HL-60 (cell line): ENCODE measurements at regions not wholly inside any gene's neighbourhood (a gene's known extent, or its start where the extent isn't known, plus 50 kb on each side); places are given as distances from the start of the nearest gene placed in this dataset.

ENCODE experiments used
- DNase-seq, 2 experiments: peaks; one replicate each; pipeline ENCODE4 v3.0.0-alpha.2; 2010 to 2020; ENCODE audit warnings: low read depth in 1 of 2, low spot score in 1 of 2
- H3K27ac ChIP-seq: fragments of 250-450 bp; sonication (Bioruptor Pico); replicated peaks from 2 replicates; pipeline ENCODE4 v1.5.1; 2020; ENCODE audit warnings: mild to moderate bottlenecking, moderate library complexity
- H3K27me3 ChIP-seq: fragments of 250-450 bp; sonication (Bioruptor Pico); 2 replicates; pipeline ENCODE4 v1.5.1; 2021; ENCODE audit warnings: mild to moderate bottlenecking, moderate library complexity; ENCODE audit not compliant: insufficient read depth, poor library complexity, severe bottlenecking
- H3K4me3 ChIP-seq: replicated peaks from 2 replicates; pipeline ENCODE4 v1.5.1; 2011; ENCODE audit warnings: mild to moderate bottlenecking, control low read depth, low read length; ENCODE audit not compliant: insufficient read depth
- GABPA ChIP-seq: IDR thresholded peaks from 2 replicates; pipeline ENCODE4 v1.6.1; 2012; ENCODE audit warnings: low read depth
- POLR2AphosphoS5 ChIP-seq: IDR thresholded peaks from 2 replicates; pipeline ENCODE4 v1.6.1; 2012; ENCODE audit warnings: low read depth
- SPI1 ChIP-seq: IDR thresholded peaks from 2 replicates; pipeline ENCODE4 v1.6.1; 2012; ENCODE audit warnings: low read depth, mild to moderate bottlenecking, borderline replicate concordance
- TF ChIP-seq, protein P1 (sequence below): IDR thresholded peaks from 2 replicates; pipeline ENCODE4 v1.6.1; 2012; ENCODE audit warnings: low read depth; ENCODE audit not compliant: insufficient replicate concordance
- TF ChIP-seq, protein P2 (sequence below): IDR thresholded peaks from one replicate; pipeline ENCODE4 v1.5.1; 2011; ENCODE audit warnings: low read length, control low read depth, inconsistent platforms; ENCODE audit not compliant: insufficient read depth

DNA sequence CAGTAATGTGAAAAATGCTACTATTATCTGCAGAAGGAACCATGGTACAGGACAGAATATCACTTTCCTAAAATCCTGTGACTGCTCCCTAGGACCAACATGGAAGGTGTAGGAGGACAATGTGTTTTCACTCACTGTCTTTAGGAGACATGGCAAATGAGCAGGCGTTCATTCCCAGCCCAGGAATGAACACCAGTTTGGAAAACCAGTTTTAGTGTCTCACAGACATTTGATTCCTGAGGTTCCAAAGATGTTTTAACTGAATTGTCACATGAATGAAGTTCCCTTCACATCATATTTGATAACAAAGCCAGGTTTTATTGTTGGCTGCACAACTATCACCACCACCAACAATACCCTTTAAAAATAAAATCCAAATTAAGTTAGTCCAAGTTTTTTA, 178.2 kb downstream of the ENC1 start:
- H3K27ac ChIP-seq: no peak overlapping the region
- TF ChIP-seq, protein P1, sequence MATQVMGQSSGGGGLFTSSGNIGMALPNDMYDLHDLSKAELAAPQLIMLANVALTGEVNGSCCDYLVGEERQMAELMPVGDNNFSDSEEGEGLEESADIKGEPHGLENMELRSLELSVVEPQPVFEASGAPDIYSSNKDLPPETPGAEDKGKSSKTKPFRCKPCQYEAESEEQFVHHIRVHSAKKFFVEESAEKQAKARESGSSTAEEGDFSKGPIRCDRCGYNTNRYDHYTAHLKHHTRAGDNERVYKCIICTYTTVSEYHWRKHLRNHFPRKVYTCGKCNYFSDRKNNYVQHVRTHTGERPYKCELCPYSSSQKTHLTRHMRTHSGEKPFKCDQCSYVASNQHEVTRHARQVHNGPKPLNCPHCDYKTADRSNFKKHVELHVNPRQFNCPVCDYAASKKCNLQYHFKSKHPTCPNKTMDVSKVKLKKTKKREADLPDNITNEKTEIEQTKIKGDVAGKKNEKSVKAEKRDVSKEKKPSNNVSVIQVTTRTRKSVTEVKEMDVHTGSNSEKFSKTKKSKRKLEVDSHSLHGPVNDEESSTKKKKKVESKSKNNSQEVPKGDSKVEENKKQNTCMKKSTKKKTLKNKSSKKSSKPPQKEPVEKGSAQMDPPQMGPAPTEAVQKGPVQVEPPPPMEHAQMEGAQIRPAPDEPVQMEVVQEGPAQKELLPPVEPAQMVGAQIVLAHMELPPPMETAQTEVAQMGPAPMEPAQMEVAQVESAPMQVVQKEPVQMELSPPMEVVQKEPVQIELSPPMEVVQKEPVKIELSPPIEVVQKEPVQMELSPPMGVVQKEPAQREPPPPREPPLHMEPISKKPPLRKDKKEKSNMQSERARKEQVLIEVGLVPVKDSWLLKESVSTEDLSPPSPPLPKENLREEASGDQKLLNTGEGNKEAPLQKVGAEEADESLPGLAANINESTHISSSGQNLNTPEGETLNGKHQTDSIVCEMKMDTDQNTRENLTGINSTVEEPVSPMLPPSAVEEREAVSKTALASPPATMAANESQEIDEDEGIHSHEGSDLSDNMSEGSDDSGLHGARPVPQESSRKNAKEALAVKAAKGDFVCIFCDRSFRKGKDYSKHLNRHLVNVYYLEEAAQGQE: no peak
- no peak for TF ChIP-seq GABPA
- TF ChIP-seq, protein P2, sequence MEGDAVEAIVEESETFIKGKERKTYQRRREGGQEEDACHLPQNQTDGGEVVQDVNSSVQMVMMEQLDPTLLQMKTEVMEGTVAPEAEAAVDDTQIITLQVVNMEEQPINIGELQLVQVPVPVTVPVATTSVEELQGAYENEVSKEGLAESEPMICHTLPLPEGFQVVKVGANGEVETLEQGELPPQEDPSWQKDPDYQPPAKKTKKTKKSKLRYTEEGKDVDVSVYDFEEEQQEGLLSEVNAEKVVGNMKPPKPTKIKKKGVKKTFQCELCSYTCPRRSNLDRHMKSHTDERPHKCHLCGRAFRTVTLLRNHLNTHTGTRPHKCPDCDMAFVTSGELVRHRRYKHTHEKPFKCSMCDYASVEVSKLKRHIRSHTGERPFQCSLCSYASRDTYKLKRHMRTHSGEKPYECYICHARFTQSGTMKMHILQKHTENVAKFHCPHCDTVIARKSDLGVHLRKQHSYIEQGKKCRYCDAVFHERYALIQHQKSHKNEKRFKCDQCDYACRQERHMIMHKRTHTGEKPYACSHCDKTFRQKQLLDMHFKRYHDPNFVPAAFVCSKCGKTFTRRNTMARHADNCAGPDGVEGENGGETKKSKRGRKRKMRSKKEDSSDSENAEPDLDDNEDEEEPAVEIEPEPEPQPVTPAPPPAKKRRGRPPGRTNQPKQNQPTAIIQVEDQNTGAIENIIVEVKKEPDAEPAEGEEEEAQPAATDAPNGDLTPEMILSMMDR: no peak
- no peak for TF ChIP-seq POLR2AphosphoS5
- TF ChIP-seq SPI1: no peak
- no peaks in the 10 kb centered on the region for H3K27me3 ChIP-seq
- H3K4me3 ChIP-seq: no peak overlapping the region
- no peak for DNase-seq

DNA sequence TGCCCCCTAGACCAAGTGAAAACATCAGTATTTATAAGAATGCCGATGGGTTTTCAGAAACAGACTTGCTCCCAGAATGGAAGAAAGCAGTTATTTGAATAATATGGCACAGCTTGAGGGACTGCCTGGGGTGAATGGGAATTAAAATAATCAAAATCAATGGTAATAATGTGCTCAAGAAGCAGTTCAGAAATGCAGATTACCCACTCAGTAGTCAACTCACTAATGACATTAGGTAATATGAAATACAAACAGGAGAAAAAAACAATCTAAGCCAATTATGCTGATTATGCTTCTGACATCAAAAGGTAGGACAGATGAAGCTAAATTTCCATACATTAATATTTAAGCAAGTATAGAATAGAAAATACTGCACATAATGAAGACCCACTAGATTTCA, 179.3 kb downstream of the ENC1 start:
- H3K4me3 ChIP-seq: no peak overlapping the region
- DNase-seq: no peak
- no peak overlapping the region for H3K27ac ChIP-seq
- TF ChIP-seq, protein P1: no peak
- TF ChIP-seq, protein P2: no peak
- TF ChIP-seq POLR2AphosphoS5 (no peak), GABPA (no peak), SPI1 (no peak)
- H3K27me3 ChIP-seq: no peaks in the 10 kb centered on the region

DNA sequence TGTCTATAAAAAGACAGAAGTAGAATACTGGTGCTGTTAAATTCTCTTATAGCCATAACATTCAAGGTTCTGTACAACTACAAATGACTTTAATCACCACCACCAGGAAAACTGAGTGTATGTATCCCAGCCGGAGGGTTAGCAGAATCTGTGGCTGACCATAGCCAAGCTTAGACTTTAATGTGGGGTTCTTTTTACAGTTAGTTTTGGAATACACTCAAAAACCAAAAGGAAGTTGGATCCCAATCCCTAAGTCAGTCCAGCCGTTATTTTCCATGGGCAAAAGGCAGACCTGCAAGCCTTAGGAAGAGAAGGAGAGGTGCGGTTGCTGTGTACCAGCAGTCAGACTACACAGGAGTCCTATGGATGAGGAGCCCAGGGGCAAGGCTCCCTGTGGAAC, 179.8 kb downstream of the ENC1 start:
- Histone ChIP-seq H3K4me3 (no peak overlapping the region), H3K27ac (no peak overlapping the region), H3K27me3 (no peaks in the 10 kb centered on the region)
- TF ChIP-seq POLR2AphosphoS5: no peak
- no peak for DNase-seq

DNA sequence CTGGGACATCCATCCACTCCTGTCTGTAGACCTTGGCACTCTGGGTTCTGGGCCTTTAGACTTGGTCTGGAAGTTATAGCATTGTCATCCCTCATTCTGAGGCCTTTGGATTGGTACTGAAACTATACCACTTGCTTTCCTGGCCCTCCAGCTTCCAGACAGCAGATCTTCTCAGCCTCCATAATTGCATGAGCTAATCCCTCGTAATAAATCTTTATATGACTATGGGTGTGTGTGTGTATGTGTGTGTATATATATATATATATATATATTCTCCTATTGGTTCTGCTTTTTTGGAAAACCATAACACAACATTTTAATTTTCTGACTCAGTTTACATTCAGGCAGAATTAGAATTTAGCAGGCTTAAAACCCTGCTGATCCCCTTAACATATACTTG, 180.5 kb downstream of the ENC1 start:
- DNase-seq: no peak
- H3K4me3 ChIP-seq: no peak overlapping the region
- H3K27me3 ChIP-seq: no peaks in the 10 kb centered on the region
- H3K27ac ChIP-seq: no peak overlapping the region
- TF ChIP-seq POLR2AphosphoS5: no peak
- TF ChIP-seq, protein P2: no peak
- no peak for TF ChIP-seq SPI1
- no peak for TF ChIP-seq GABPA
- TF ChIP-seq, protein P1: no peak
